GM12801 (cell line): ENCODE measurements at regions not wholly inside any gene's neighbourhood (a gene's known extent, or its start where the extent isn't known, plus 50 kb on each side); places are given as distances from the start of the nearest gene placed in this dataset.

Source experiments
- CTCF ChIP-seq: IDR thresholded peaks from one replicate; pipeline ENCODE4 v1.5.1; 2011; ENCODE audit warnings: control low read depth; ENCODE audit not compliant: insufficient read length; ENCODE audit errors: extremely low read depth

GRCh38 chr4:124234771-124235170 lies 477.8 kb downstream of the ANKRD50 start:
- no peak for TF ChIP-seq CTCF

GRCh38 chr4:124243671-124244366 lies 468.7 kb downstream of the ANKRD50 start:
- TF ChIP-seq CTCF = no peak

GRCh38 chr4:124253080-124253479 lies 459.5 kb downstream of the ANKRD50 start:
- TF ChIP-seq CTCF = no peak

- no peak for TF ChIP-seq CTCF
Observed at GRCh38 chr4:124262211-124263179, 450.0 kb downstream of the ANKRD50 start.

GRCh38 chr4:124265701-124266100 lies 446.8 kb downstream of the ANKRD50 start:
- TF ChIP-seq CTCF = no peak

GRCh38 chr4:124266721-124267120 lies 445.8 kb downstream of the ANKRD50 start:
- TF ChIP-seq CTCF = no peak

GRCh38 chr4:124276461-124276860 lies 436.1 kb downstream of the ANKRD50 start:
- no peak for TF ChIP-seq CTCF
